ENCODE measurements at regions not wholly inside any gene's neighbourhood (a gene's known extent, or its start where the extent isn't known, plus 50 kb on each side); places are given as distances from the start of the nearest gene placed in this dataset.

DNA sequence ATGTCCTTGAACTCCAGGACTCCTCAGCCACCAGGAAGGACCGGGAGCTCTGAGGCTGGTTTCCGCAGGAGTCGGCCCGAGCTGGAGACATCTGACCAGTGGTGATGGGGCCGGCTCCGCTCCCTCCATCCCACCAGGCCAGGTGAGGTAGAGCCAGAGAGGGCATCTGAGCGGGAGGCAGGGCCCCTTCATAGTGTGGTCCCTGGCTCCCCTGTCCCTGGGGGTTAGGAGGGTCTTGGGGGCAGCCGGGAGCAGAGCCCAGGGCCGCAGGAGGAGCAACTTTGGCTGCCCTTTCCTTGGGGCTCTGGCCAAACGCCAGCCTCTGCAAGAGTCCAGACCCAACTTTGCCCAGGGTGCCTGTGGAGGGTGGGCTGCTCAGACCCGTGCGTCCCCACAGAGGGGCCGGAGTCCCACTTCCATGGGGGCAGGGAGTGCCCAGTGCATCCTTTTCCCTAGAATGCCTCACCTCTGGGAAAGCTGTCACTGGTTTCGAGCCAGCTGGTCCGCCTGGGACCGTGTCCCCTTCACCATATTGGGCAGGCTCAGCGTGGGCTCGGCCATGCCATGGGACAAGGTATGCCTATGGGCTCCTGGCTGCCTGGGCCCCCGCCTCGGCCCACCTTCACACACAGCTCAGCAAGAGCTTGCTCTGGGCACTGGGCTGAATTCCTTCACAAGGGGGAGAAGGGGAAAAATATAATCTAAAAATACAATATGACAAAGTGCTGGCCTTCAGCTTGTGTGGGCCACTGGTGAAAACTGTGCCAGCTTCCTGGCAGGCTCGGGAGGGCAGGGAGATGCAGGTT, 148.6 kb downstream of the TWIST2 start:
- Histone ChIP-seq H3K27ac (no peak overlapping the region), H3K4me1 (no peaks in the 10 kb centered on the region), H3K36me3 (no peaks in the 10 kb centered on the region), H3K9me3 (peaks cover 0 to 13% of the 10 kb centered on the region in 2 donors), H3K4me3 (no peak overlapping the region), H3K27me3 (peaks cover 0 to 20% of the 10 kb centered on the region in 2 donors)
- TF ChIP-seq, protein P1, sequence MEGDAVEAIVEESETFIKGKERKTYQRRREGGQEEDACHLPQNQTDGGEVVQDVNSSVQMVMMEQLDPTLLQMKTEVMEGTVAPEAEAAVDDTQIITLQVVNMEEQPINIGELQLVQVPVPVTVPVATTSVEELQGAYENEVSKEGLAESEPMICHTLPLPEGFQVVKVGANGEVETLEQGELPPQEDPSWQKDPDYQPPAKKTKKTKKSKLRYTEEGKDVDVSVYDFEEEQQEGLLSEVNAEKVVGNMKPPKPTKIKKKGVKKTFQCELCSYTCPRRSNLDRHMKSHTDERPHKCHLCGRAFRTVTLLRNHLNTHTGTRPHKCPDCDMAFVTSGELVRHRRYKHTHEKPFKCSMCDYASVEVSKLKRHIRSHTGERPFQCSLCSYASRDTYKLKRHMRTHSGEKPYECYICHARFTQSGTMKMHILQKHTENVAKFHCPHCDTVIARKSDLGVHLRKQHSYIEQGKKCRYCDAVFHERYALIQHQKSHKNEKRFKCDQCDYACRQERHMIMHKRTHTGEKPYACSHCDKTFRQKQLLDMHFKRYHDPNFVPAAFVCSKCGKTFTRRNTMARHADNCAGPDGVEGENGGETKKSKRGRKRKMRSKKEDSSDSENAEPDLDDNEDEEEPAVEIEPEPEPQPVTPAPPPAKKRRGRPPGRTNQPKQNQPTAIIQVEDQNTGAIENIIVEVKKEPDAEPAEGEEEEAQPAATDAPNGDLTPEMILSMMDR (IDR thresholded peaks at IDR 0.05): no peak
- no peak for DNase-seq
- no peak for ATAC-seq
- intact Hi-C loops (cut with DNase I): no loop called here

DNA sequence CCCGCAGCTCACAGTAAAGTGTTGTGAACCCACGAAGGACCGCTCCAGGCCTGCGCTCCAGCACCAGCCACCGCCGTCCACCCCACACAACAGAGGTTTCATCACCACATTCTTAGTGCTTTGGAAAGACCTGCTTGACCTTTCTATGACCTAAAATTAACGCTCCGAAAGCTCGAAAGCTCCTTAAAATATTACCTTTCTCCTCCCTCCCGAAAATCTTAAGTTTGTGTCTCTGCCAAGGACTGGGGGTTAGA, 149.2 kb downstream of the TWIST2 start:
- no peak overlapping the region for H3K4me3 ChIP-seq
- DNase-seq: no peak

GRCh38 chr2:238997684-238998083, 149.8 kb downstream of the TWIST2 start:
- DNase-seq (no peak), ATAC-seq (no peak)
- Histone ChIP-seq H3K9me3 (peaks cover 0 to 15% of the 10 kb centered on the region in 2 donors), H3K27me3 (peaks cover 0 to 28% of the 10 kb centered on the region in 2 donors), H3K4me3 (no peak overlapping the region), H3K36me3 (no peaks in the 10 kb centered on the region), H3K4me1 (no peaks in the 10 kb centered on the region), H3K27ac (no peak overlapping the region)
- intact Hi-C loops (cut with DNase I): no loop called here
- TF ChIP-seq, protein P1 (IDR thresholded peaks at IDR 0.05): no peak

More for the DNA sequence above, 149.2 kb downstream of the TWIST2 start:
- TF ChIP-seq, protein P1 (IDR thresholded peaks at IDR 0.05): no peak
- H3K9me3 ChIP-seq: peaks cover 0 to 15% of the 10 kb centered on the region in 2 donors
- ATAC-seq: no peak
- intact Hi-C loops (cut with DNase I): no loop called here
- H3K27ac ChIP-seq: no peak overlapping the region
- no peaks in the 10 kb centered on the region for H3K36me3 ChIP-seq
- peaks cover 0 to 22% of the 10 kb centered on the region in 2 donors for H3K27me3 ChIP-seq
- H3K4me1 ChIP-seq: no peaks in the 10 kb centered on the region

Data from left lung (tissue), 4 donors.